SK-N-SH treated with all-trans-retinoic acid at 6 μM for 48 hours (cell line): ENCODE measurements at regions not wholly inside any gene's neighbourhood (a gene's known extent, or its start where the extent isn't known, plus 50 kb on each side); places are given as distances from the start of the nearest gene placed in this dataset.
A peak's percentile ranks its signal among the peaks of the same experiment; 100 is the strongest.

Source experiments
- ATAC-seq: fragments of 200-7000 bp; cut with Tn5 transposase; 3 replicates; pipeline ENCODE4 v1.9.1; 2020; ENCODE audit warnings: mild to moderate bottlenecking, moderate library complexity
- ARNTL ChIP-seq: fragments of 450-650 bp; formaldehyde crosslinking; IDR thresholded peaks from 2 replicates; pipeline ENCODE4 v1.5.0; 2020; ENCODE audit warnings: low read depth, mild to moderate bottlenecking, moderate library complexity, borderline replicate concordance
- BACH2 ChIP-seq: fragments of 250-450 bp; sonication (Bioruptor Pico); IDR thresholded peaks from 2 replicates; pipeline ENCODE4 v1.9.0; 2021; ENCODE audit warnings: mild to moderate bottlenecking, borderline replicate concordance
- GLIS3 ChIP-seq: fragments of 250-450 bp; sonication (Bioruptor Pico); IDR thresholded peaks from 2 replicates; pipeline ENCODE4 v1.5.0; 2020; ENCODE audit warnings: mild to moderate bottlenecking, moderate library complexity
- ISL1 ChIP-seq: fragments of 250-450 bp; sonication (Bioruptor Pico); IDR thresholded peaks from 2 replicates; pipeline ENCODE4 v2.1.2; 2022; ENCODE audit warnings: mild to moderate bottlenecking, moderate library complexity
- RARB ChIP-seq: fragments of 250-450 bp; sonication (Bioruptor Pico); IDR thresholded peaks from 2 replicates; pipeline ENCODE4 v1.8.0; 2021; ENCODE audit warnings: mild to moderate bottlenecking, moderate library complexity
- SNAI2 ChIP-seq: fragments of 250-450 bp; sonication (Bioruptor Pico); IDR thresholded peaks from 2 replicates; pipeline ENCODE4 v1.5.0; 2020; ENCODE audit warnings: mild to moderate bottlenecking, moderate library complexity
- TCF4 ChIP-seq: fragments of 250-450 bp; sonication (Bioruptor Pico); IDR thresholded peaks from 2 replicates; pipeline ENCODE4 v1.8.0; 2021; ENCODE audit warnings: mild to moderate bottlenecking, moderate library complexity, borderline replicate concordance
- TOX ChIP-seq: fragments of 250-450 bp; sonication (Bioruptor Pico); IDR thresholded peaks from 2 replicates; pipeline ENCODE4 v1.8.0; 2021; ENCODE audit warnings: mild to moderate bottlenecking, moderate library complexity, borderline replicate concordance
- ZC3H10 ChIP-seq: fragments of 250-450 bp; sonication (Bioruptor Pico); IDR thresholded peaks from 2 replicates; pipeline ENCODE4 v1.5.1; 2021; ENCODE audit warnings: mild to moderate bottlenecking, moderate library complexity
- ZFP3 ChIP-seq: fragments of 250-450 bp; sonication (Bioruptor Pico); IDR thresholded peaks from 2 replicates; pipeline ENCODE4 v1.5.0; 2020; ENCODE audit warnings: mild to moderate bottlenecking, moderate library complexity
- ZFP30 ChIP-seq: fragments of 450-650 bp; formaldehyde crosslinking; IDR thresholded peaks from 2 replicates; pipeline ENCODE4 v1.5.0; 2022; ENCODE audit warnings: mild to moderate bottlenecking, moderate library complexity
- ZNF565 ChIP-seq: fragments of 450-650 bp; formaldehyde crosslinking; conservative IDR thresholded peaks from 2 replicates; pipeline ENCODE4 v1.5.0; 2020; ENCODE audit warnings: low read depth, mild to moderate bottlenecking, moderate library complexity
- TF ChIP-seq, protein P1 (sequence below): fragments of 250-450 bp; sonication (Bioruptor Pico); IDR thresholded peaks from 2 replicates; pipeline ENCODE4 v1.8.0; 2020; ENCODE audit warnings: mild to moderate bottlenecking, moderate library complexity, borderline replicate concordance
- TF ChIP-seq, protein P2 (sequence below): fragments of 250-450 bp; sonication (Bioruptor Pico); IDR thresholded peaks from 2 replicates; pipeline ENCODE4 v1.5.1; 2020; ENCODE audit warnings: low read depth, mild to moderate bottlenecking, moderate library complexity
- TF ChIP-seq, protein P3 (sequence below): fragments of 250-450 bp; sonication (Bioruptor Pico); IDR thresholded peaks from 2 replicates; pipeline ENCODE4 v1.5.1; 2021; ENCODE audit warnings: mild to moderate bottlenecking, moderate library complexity
- TF ChIP-seq, protein P4 (sequence below): fragments of 250-450 bp; sonication (Bioruptor Pico); IDR thresholded peaks from 2 replicates; pipeline ENCODE4 v1.5.0; 2020; ENCODE audit warnings: mild to moderate bottlenecking, moderate library complexity
- TF ChIP-seq, protein P5 (sequence below): fragments of 250-450 bp; sonication (Bioruptor Pico); IDR thresholded peaks from 2 replicates; pipeline ENCODE4 v1.8.0; 2021; ENCODE audit warnings: low read depth, mild to moderate bottlenecking, moderate library complexity, borderline replicate concordance

GRCh38 chr9:99383536-99383935, 161.5 kb downstream of the SEC61B start:
- no peak for ATAC-seq

DNA sequence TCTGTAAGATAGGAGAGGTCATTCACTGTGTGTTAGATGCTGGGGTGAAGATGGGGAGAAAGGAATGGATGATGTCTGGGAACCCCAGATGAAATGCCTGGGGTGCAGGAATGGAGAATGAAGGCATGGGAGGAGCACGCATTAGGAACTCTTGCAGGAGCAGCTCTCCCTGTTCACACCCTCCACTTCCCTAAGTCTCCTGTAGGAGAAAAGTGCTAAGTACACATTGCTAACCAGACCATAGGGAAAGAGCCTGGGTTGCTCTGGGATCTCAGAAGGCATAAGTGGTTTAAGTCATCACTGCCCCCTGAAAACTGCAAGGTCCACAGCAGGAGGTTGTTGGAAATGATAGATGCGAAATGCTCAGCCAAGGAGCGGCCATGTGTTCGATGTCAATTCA, 163.1 kb downstream of the SEC61B start:
- TF ChIP-seq ZFP3 = no peak
- no peak for TF ChIP-seq ARNTL (CRISPR knock-in tag)
- TF ChIP-seq, protein P1, sequence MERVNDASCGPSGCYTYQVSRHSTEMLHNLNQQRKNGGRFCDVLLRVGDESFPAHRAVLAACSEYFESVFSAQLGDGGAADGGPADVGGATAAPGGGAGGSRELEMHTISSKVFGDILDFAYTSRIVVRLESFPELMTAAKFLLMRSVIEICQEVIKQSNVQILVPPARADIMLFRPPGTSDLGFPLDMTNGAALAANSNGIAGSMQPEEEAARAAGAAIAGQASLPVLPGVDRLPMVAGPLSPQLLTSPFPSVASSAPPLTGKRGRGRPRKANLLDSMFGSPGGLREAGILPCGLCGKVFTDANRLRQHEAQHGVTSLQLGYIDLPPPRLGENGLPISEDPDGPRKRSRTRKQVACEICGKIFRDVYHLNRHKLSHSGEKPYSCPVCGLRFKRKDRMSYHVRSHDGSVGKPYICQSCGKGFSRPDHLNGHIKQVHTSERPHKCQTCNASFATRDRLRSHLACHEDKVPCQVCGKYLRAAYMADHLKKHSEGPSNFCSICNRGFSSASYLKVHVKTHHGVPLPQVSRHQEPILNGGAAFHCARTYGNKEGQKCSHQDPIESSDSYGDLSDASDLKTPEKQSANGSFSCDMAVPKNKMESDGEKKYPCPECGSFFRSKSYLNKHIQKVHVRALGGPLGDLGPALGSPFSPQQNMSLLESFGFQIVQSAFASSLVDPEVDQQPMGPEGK = no peak
- no peak for TF ChIP-seq ZNF565 (CRISPR knock-in tag)
- TF ChIP-seq, protein P2, sequence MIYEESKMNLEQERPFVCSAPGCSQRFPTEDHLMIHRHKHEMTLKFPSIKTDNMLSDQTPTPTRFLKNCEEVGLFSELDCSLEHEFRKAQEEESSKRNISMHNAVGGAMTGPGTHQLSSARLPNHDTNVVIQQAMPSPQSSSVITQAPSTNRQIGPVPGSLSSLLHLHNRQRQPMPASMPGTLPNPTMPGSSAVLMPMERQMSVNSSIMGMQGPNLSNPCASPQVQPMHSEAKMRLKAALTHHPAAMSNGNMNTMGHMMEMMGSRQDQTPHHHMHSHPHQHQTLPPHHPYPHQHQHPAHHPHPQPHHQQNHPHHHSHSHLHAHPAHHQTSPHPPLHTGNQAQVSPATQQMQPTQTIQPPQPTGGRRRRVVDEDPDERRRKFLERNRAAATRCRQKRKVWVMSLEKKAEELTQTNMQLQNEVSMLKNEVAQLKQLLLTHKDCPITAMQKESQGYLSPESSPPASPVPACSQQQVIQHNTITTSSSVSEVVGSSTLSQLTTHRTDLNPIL (CRISPR knock-in tag) = no peak
- no peak for TF ChIP-seq BACH2 (CRISPR knock-in tag)
- TF ChIP-seq TOX = no peak
- no peak for TF ChIP-seq ZC3H10
- TF ChIP-seq, protein P3, sequence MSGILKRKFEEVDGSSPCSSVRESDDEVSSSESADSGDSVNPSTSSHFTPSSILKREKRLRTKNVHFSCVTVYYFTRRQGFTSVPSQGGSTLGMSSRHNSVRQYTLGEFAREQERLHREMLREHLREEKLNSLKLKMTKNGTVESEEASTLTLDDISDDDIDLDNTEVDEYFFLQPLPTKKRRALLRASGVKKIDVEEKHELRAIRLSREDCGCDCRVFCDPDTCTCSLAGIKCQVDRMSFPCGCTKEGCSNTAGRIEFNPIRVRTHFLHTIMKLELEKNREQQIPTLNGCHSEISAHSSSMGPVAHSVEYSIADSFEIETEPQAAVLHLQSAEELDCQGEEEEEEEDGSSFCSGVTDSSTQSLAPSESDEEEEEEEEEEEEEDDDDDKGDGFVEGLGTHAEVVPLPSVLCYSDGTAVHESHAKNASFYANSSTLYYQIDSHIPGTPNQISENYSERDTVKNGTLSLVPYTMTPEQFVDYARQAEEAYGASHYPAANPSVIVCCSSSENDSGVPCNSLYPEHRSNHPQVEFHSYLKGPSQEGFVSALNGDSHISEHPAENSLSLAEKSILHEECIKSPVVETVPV (CRISPR knock-in tag) = no peak
- ATAC-seq = no peak

More at GRCh38 chr9:99383536-99383935, 161.5 kb downstream of the SEC61B start:
- TF ChIP-seq BACH2 (CRISPR knock-in tag) = no peak
- no peak for TF ChIP-seq RARB (CRISPR knock-in tag)
- no peak for TF ChIP-seq TCF4 (CRISPR knock-in tag)

- TF ChIP-seq, protein P4, sequence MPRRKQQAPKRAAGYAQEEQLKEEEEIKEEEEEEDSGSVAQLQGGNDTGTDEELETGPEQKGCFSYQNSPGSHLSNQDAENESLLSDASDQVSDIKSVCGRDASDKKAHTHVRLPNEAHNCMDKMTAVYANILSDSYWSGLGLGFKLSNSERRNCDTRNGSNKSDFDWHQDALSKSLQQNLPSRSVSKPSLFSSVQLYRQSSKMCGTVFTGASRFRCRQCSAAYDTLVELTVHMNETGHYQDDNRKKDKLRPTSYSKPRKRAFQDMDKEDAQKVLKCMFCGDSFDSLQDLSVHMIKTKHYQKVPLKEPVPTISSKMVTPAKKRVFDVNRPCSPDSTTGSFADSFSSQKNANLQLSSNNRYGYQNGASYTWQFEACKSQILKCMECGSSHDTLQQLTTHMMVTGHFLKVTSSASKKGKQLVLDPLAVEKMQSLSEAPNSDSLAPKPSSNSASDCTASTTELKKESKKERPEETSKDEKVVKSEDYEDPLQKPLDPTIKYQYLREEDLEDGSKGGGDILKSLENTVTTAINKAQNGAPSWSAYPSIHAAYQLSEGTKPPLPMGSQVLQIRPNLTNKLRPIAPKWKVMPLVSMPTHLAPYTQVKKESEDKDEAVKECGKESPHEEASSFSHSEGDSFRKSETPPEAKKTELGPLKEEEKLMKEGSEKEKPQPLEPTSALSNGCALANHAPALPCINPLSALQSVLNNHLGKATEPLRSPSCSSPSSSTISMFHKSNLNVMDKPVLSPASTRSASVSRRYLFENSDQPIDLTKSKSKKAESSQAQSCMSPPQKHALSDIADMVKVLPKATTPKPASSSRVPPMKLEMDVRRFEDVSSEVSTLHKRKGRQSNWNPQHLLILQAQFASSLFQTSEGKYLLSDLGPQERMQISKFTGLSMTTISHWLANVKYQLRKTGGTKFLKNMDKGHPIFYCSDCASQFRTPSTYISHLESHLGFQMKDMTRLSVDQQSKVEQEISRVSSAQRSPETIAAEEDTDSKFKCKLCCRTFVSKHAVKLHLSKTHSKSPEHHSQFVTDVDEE (CRISPR knock-in tag) = no peak
- TF ChIP-seq, protein P1 = no peak
- TF ChIP-seq ZNF565 (CRISPR knock-in tag) (no peak), TCF4 (CRISPR knock-in tag) (no peak), ZC3H10 (no peak), RARB (CRISPR knock-in tag) (no peak), GLIS3 (CRISPR knock-in tag) (no peak), ZFP30 (no peak), SNAI2 (CRISPR knock-in tag) (no peak), ARNTL (CRISPR knock-in tag) (no peak), ISL1 (CRISPR knock-in tag) (no peak)
- TF ChIP-seq, protein P5, sequence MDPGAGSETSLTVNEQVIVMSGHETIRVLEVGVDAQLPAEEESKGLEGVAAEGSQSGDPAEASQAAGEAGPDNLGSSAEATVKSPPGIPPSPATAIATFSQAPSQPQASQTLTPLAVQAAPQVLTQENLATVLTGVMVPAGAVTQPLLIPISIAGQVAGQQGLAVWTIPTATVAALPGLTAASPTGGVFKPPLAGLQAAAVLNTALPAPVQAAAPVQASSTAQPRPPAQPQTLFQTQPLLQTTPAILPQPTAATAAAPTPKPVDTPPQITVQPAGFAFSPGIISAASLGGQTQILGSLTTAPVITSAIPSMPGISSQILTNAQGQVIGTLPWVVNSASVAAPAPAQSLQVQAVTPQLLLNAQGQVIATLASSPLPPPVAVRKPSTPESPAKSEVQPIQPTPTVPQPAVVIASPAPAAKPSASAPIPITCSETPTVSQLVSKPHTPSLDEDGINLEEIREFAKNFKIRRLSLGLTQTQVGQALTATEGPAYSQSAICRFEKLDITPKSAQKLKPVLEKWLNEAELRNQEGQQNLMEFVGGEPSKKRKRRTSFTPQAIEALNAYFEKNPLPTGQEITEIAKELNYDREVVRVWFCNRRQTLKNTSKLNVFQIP (CRISPR knock-in tag) = no peak
- TF ChIP-seq, protein P2 (CRISPR knock-in tag) = no peak
- TF ChIP-seq, protein P3 (CRISPR knock-in tag) = no peak
- TF ChIP-seq, all 23 proteins: peak for 0
- ATAC-seq = peak; percentile 44
Observed at GRCh38 chr9:99385814-99386279, 163.8 kb downstream of the SEC61B start.
